C4-2B (cell line): ENCODE measurements at regions not wholly inside any gene's neighbourhood (a gene's known extent, or its start where the extent isn't known, plus 50 kb on each side); places are given as distances from the start of the nearest gene placed in this dataset.

ENCODE experiments used
- CTCF ChIP-seq: fragments of 450-650 bp; conservative IDR thresholded peaks from 2 replicates; pipeline ENCODE4 v1.5.1; 2017; ENCODE audit warnings: mild to moderate bottlenecking
- ZFX ChIP-seq: fragments of 450-650 bp; IDR thresholded peaks from 2 replicates; pipeline ENCODE4 v1.6.1; 2017

DNA sequence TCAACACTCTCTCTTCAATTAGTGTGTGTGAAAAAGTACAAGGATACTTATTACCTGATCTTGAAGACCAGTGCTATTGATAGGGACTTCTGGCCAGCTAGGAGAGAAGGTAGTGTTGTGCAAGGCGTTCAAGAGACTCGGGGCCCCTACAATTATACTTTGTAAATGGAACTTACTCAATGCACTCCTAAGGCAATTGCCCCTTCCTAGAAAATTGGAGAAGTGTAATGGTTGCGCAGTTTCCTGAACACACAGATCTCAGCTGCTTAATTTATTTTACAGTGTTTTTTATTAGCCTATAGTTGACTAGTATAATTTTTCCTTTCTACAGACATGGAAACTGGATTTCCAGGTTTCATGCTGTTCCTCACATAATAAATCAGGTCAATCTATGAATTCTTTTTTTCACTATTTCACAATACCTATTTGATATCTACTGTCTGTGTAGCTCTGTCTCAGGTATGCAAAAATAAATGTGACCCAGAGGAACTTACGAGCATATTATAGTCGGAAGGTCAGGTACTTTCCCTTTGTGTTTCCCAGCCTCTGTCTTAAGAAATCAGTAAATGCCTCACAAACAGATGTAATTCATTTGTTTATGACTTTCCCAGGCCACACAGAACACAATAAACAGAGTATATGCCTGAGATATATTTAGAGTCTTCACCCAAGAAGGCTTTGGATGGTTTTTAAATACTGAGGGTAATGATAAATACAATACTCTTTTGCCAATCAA, 89.1 kb upstream of the TET2 start:
- TF ChIP-seq CTCF = no peak
- TF ChIP-seq ZFX = no peak
